GM10266 (cell line): ENCODE measurements at regions not wholly inside any gene's neighbourhood (a gene's known extent, or its start where the extent isn't known, plus 50 kb on each side); places are given as distances from the start of the nearest gene placed in this dataset.
A peak's percentile ranks its signal among the peaks of the same experiment; 100 is the strongest.

Experiments used
- DNase-seq: peaks from one replicate; pipeline ENCODE4 v3.0.0; 2012; ENCODE audit errors: extremely low spot score
- TF ChIP-seq, protein P1 (sequence below): IDR thresholded peaks from 2 replicates; pipeline ENCODE4 v1.5.1; 2012; ENCODE audit warnings: mild to moderate bottlenecking, low read depth; ENCODE audit not compliant: control insufficient read depth, insufficient read depth; ENCODE audit errors: missing control alignments

DNA sequence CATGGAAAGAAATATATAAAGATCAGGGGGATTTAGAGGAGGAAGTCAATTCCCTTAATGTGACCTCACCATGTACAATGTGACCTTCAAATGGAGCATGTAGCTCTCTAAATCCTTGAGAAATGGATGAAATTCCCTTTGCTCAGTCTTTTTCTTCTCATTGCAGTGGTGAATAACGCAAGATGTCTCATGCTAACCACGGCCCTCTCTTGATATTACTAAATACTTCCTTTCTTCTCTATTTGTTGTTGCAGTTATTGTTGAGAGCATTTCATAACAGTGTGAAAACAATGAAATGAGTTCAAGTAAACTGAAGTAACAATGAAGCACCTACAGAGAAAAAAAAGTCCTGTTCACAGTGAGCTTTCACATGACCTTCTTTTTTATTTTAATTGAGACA, 55.6 kb downstream of the ZNF281 start:
- peak; percentile 26 for DNase-seq
- TF ChIP-seq, protein P1, sequence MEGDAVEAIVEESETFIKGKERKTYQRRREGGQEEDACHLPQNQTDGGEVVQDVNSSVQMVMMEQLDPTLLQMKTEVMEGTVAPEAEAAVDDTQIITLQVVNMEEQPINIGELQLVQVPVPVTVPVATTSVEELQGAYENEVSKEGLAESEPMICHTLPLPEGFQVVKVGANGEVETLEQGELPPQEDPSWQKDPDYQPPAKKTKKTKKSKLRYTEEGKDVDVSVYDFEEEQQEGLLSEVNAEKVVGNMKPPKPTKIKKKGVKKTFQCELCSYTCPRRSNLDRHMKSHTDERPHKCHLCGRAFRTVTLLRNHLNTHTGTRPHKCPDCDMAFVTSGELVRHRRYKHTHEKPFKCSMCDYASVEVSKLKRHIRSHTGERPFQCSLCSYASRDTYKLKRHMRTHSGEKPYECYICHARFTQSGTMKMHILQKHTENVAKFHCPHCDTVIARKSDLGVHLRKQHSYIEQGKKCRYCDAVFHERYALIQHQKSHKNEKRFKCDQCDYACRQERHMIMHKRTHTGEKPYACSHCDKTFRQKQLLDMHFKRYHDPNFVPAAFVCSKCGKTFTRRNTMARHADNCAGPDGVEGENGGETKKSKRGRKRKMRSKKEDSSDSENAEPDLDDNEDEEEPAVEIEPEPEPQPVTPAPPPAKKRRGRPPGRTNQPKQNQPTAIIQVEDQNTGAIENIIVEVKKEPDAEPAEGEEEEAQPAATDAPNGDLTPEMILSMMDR: no peak

DNA sequence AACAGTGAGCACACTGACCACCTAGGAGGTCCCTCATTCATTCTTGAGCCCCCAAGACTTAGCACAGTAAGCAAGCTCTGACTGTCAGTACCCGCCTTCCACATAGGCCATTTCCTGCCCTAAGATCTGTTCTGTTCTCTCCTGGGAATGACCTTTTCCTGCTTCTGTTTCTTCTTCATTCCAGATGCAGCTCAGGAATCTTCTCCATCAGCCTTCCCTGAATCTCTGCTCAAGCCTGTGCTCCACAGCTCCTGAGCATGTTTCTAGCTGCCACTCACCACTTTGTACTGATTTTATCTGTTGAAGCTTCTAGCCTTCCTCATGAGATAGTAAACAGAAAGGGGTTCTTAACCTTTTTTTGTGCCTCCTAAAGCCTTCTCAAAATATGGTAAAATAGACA, 56.6 kb downstream of the ZNF281 start:
- DNase-seq: no peak
- TF ChIP-seq, protein P1: no peak

DNA sequence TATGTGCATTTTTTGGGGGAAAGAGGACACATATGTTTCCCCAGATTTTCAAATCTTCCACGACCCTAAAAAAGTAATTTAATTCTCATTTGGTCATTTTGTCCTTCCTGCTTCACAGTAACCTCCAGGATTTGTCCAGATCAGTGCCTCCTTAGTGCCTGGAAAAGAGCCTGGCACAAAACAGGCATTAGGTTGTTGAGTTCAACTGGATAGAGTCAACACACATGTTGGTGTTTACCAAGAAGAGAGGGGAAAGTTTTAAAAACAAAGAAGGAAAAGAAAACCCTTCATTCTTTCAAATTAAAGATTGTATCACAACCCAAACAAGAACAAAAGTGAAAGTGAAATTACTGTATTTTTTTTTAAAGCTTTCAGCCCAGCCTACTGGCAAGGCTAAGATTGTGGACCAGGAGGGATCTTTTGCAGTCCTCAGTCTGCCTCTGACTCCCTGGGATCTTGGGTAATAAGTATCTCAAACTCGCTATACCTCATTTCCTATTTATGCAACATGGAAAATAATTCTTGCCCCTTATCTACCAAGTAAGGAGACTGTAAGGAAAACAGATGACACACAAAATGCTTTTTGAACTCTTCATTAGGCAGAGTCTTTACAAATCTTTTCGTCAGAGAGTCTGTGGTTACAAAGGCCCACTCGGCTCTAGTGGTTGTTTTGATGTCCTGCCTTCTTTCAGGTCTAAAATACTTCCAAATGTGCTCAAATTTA, 57.8 kb downstream of the ZNF281 start:
- TF ChIP-seq, protein P1: no peak
- peak; percentile 18 for DNase-seq

DNA sequence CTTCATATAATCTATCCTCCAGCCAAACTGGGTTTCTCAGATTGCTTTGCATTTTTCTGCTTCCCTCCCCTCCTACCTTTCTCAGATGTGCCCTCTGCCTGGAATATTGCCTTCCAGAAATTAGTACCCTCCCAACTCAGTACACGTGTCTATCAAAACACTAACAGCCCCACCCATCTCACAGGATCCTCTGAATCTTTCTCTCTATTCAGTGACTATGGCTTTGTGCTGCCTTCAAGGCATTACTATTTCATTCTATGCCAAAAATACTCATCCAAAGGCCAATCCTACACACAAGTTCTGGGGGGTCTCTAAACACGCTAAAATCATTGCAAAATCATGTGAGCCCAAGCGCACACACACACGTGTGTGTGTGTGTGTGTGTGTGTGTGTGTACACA, 58.4 kb downstream of the ZNF281 start:
- no peak for DNase-seq
- TF ChIP-seq, protein P1: no peak

DNA sequence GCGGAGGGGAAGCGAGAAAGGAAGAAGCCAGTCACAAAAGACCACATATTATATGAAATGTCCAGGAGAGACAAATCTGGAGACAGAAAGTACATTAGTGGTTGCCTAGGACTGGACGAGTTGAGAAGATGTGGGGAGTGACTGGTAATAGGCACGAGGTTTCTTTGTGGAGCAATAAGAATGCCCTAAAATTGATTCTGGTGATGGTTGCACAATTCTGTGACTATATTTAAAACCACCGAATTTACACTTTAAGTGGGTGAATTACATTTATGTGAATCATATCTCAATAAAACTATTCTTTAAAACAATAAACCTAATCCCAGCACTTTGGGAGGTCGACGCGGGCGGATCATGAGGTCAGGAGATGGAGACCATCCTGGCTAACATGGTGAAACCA, 63.1 kb downstream of the ZNF281 start:
- no peak for DNase-seq
- TF ChIP-seq, protein P1: no peak

DNA sequence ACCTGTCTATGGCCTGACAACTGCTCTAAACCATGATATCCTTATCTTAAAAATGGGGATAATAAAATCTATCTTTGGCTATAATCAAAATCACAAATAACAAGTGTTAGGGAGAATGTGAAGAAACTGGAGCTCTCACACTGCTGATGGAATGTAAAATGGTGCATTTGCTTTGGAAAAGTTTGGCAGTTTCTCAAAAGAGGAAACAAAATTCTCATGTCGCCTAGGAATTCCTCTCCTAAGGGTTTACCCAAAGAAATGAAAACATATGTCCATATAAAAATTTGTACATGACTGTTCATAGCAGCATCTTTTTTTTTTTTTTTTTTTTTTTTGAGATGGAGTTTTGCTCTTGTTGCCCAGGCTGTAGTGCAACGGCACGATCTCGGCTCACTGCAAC, 64.3 kb downstream of the ZNF281 start:
- no peak for DNase-seq
- TF ChIP-seq, protein P1: no peak

DNA sequence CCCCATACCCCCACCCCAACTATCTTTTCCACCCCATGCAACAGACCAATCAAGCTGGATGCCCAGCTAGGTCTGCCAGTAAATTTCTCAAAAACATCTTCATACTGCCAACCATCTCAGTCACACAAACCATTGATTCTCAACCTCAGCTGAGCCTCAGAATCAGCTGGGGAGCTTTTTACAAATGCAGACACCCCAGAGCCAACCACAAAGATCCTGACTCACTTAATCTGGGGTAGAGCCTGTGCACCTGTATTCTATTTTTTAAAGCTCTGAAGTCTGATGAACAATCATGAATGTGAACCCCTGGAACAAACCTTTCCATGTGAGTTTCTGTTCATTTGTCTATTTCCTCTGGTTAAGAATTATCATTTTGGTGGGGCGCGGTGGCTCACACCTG, 66.0 kb downstream of the ZNF281 start:
- TF ChIP-seq, protein P1: no peak
- DNase-seq: no peak
